OCI-M1 (cell line): ENCODE measurements at regions not wholly inside any gene's neighbourhood (a gene's known extent, or its start where the extent isn't known, plus 50 kb on each side); places are given as distances from the start of the nearest gene placed in this dataset.
A peak's percentile ranks its signal among the peaks of the same experiment; 100 is the strongest.

Source experiments
- DNase-seq: peaks from one replicate; lab custom pipeline; 2025; lab: John Stamatoyannopoulos, UW

DNA sequence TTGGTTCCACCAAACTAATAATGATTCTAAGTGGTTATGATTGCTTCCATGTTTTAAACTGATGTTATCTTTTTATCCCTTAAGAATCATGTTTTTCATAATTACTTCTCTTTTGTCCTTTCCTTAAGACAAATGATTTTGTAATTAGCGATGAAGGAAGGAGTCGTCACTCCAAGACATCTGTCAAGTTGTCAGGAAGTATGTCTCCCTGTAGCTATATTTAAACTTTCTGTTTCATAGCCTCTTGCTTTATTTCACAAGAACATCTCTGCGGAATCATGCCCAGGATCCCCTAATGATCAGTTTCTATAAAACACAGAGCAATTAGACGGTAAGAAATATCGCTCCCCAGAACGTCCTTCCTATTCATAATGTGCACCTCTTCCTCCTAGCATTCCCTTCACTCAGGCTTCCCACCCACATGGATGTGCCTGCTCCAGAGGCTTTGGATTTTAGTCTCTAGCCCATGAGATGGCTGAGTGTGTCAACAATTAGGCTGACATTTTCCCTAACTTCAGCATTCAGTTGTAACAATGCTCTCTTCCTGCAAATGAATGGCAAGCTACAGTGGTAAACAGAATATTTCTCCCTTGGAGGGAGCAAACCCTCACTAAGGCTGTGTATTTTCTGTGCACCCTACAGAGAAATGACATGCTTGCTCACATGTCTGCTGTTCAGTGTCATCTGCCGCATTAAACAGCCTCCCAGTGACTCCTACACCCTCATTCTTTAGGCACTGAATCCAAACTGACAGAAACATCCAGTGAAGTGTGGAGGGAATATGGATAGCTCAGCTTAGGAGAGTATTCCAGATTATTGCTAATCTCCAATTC lies 879.6 kb upstream of the CELF4 start:
- DNase-seq, result no peak

GRCh38 chr18:38427736-38428135 lies 862.1 kb upstream of the CELF4 start:
- DNase-seq, result no peak

DNA sequence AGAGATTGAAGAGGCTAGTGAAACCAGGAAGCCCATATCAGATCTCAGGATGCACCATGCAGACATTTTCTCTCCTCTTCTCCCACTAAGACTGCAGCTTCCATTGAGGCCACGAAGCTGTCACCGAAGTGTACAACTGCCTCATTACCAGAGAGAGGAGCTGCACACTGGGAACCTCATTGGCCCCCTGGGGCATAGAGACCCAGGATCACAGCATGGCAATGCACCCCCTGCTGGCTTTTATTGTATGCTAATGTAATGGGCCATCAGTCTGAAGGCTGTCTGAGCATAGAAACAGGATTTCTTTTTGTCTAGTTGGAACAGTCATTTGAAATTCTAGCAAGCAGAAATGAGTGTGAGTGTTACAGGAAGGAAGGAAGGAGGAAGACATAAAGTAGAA lies 861.6 kb upstream of the CELF4 start:
- DNase-seq, result peak; percentile 79

DNA sequence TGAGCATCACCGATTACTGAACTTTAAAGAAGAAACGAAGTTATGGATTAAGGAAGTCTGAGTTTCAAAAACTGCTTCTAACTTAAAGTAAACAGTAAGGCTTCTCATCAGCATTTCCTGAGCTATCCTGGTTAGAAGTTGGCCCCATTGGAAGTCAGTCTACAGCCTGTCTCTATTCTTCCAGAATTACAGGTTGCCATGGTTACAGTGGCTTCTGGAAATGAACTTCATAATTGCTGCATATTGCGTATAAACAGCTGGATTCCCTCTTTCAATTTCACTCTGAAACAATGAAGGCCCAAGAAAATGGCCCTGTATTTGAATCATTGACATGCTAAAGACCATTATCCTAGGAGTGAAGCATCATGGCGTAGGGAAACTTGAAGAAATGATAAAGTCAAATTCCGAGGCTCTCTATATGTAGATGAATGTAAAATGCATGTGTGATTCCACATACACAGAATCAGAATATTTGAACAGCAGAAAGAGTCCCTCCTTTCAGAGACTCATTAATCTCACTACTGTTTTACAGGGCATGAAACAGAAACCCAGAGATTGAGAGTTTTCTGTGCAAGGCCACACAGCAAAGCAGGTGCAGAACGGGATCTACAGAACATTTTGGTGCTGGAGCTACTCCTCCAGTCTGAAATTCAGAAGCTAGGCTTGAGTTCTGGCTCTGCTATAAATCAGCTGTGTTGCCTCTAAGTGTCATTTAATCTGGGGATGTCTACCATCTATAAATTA lies 856.4 kb upstream of the CELF4 start:
- no peak for DNase-seq

DNA sequence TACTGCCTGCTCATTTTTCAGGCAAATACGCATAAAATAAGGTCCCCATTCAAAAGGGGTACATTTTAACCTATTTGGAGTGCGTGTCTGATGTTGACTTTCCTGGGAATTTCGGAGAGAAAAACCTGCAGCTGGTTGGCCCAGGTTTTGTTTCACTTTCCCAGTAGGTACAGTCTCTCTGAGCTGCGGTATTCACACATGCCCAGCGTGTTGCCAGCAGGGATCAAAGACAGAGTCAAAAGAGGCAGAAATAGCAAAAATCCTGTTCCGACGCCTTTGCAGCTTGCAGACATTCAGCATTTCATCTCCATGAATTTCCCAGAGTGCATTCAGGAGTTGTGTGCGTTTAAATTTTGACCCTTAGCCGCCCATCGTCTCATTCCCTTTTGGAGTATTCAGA lies 855.4 kb upstream of the CELF4 start:
- no peak for DNase-seq

GRCh38 chr18:38420611-38421010 lies 855.0 kb upstream of the CELF4 start:
- no peak for DNase-seq

DNA sequence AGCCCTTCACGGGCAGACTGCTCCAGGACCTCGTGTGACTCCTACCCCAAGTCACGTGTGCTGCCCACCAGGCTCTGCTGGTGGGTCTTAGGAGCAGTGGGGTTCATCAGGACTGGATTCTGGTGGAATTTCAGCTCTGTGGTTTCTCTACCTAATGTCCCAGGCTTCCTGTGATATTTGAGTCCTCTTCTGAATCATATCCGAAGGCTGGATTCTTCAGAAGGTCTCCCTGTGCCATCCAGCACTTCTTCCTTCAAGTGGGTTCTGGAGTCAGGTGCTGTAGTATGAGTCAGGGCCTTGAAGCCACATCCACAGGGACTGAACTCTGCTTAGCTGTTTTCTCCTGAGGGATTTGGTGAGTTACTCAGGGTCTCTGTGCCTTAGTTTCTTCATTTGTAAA lies 850.2 kb upstream of the CELF4 start:
- DNase-seq, result no peak

GRCh38 chr18:38413193-38413592 lies 847.6 kb upstream of the CELF4 start:
- DNase-seq, result no peak

GRCh38 chr18:38406607-38407006 lies 841.0 kb upstream of the CELF4 start:
- DNase-seq, result no peak

GRCh38 chr18:38402509-38402908 lies 836.9 kb upstream of the CELF4 start:
- no peak for DNase-seq

GRCh38 chr18:38397094-38397493 lies 831.5 kb upstream of the CELF4 start:
- DNase-seq, result no peak

GRCh38 chr18:38386146-38386545 lies 820.5 kb upstream of the CELF4 start:
- no peak for DNase-seq

DNA sequence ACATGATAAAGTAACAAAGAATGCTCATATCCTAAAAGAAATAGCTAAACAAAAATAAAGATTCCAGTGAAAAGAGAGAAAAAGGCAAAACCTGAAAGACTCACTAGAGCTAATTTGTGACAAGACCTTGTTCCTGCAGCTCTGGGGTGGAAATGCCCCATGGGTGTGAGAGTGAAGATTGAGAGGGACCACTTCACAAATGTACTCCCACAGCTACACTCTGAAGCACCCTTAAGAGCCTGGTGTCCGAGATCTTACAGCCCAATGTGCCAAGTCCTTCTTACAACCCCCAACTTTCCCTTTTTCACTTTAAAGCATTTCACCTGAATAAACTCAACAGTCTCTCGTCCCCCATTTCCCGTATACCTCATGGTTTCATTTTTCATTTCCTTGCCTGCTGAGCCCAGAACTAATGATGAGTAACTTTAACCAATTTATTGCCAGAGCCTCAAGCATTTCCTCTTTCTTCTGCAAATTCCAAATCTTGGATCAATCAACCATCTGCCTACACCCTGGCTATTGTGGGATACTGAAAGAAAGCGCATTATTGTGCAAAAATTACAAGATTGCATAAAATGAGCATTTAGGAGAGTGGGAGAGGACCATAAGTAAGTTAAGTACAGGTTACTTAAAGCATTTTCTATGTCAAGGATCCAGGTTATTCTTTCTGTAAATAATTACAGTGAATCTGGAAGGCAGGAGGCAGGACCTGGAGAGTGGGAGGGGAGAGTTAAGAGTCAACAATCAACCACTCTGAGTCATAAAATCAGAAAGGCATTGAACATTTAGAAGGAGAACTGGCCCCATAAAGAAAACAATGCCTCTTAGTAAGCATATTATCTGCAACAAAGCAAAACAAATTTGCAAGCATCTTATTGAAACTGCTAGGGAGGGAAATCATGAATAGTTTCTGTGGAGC lies 804.4 kb upstream of the CELF4 start:
- DNase-seq, result peak; percentile 55

DNA sequence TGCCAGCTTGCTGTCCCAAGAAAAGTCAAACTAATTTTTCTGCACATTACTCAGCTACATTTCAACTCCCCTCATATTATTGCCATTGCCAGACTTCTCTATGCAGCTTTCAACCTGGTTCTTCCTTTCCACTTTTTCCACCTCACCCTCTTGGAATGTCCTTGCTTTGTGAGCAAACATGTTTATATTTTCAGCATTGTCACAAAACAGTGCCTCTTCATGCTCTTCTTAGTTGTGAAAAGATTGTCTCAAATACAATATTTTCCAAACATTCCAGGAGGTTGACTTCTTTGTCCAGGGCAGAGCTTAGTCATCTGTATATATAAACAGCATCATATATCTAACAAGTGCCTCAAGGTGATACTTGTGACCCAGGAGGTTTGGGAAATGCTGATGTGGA lies 803.3 kb upstream of the CELF4 start:
- DNase-seq, result no peak

- DNase-seq, result no peak
Measured at GRCh38 chr18:38368246-38368645, 802.6 kb upstream of the CELF4 start.

DNA sequence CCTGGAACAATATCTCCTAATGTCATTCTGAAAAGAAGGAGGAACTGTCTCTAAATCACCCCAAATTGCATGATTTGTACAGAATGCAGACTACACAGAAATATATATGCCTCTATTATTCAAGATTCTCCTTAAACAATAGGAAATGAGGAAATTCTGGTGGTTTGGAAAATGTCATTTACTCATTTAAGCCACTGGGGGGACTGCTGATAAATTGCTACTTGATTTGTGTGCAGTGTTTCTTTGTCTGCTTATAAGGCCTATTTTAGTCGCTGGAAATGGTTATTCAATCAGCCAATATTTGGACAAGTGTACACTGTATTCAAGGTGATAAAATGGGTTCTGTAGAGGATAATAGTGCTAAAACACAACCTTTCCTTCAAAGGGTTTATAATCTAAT lies 801.9 kb upstream of the CELF4 start:
- peak; percentile 29 for DNase-seq

DNA sequence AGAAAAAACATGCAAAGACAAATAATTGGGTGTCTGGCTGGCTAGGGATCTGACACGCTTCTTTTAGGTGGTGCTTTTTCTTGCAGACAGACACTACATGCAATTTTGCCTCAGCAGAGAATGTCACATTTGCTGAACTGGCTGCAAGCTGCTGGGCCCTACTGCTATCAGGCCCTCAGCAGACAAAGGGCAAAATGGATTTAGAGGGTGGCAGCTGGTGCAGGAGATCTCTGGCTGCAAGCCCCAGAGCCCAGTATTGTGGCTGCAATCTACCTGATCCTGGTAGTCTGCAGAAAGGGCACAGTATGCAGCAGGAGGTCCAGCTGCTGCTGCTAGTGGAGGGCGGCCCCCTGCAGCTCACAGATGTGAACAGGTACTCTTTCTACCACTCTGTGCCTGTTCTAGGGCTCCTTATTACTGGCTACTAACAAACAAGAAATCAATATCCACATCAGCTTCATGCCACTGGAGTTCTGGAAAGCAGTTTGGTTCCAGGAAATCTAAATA lies 796.7 kb upstream of the CELF4 start:
- no peak for DNase-seq

DNA sequence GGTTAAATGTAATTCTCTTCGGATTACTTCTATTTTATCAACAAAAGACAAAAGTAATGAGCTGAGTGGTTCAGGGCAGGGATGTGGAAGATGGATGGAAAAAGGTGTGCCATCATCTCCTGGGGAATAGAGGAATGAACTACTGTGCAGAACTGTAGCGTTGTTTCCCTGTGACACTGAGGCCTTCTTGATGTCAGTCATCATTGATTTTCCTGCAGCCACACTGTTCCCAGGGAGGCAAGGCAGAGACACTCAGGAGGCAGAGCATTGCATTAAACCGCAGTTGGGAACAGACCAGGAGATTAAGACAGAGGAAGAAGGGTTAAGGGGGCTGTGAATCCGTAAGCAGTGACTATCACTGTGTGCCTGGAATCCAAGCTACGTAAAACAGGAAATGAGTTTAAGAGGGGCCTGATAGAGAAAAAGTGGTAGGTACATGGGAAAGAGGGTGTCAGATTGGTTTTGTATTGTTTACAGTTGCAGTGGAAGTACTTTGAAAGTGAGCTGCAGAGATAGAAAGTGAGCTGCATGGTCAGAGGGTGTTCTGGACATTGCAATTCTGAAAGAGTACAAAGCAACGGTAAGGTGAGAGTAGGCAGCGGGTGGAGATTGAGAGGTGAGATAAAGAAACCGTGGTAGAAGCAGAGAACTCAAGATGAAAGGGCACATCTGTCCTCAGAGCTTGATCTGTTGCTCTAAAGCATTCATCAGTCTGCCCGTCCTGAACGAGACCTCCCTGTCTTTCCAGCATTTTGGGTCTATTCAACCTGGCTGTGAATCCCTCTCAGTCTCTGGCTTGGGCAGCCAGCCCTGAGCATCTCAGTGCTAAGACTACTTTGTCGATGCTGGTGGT lies 793.4 kb upstream of the CELF4 start:
- DNase-seq, result no peak

GRCh38 chr18:38353149-38353548 lies 787.6 kb upstream of the CELF4 start:
- DNase-seq, result no peak

DNA sequence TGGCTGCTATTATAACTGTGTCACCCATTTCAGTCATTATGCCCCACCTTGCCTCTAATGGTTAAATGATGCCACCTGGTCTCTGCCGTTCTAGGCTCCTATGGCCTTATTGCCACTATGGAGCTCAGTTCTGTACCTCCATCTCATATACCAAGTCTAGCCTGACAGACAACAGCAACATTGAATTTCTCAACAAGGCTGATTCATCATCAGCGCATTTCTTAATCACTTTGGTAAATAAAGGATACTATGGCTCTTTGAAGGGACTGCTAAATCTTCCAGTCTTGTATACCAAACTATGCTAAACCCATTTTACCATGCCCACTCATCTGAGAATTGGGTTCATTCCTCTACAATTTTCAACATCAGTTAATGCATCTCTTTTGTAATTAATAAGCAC lies 784.5 kb upstream of the CELF4 start:
- DNase-seq, result no peak

DNA sequence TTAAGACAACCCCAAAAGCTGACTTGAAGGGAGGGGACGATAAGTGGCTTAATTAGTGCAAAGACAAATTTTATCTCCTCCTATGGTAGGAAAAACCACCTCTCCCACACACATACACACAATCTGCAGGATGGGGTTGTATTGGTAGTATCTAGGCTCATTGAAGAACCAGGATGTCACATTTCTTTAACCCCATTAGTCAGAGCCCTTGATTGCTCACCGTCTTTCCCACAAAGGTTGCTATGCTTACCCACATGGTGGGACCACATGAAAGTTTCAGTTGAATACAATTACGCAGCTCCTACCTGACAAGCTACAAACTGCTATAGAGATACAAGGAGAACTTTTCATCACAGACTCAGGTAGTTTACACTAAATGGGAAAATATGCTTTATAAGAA lies 765.0 kb upstream of the CELF4 start:
- no peak for DNase-seq
